HL-60 (cell line): ENCODE measurements at regions not wholly inside any gene's neighbourhood (a gene's known extent, or its start where the extent isn't known, plus 50 kb on each side); places are given as distances from the start of the nearest gene placed in this dataset.

Source experiments
- DNase-seq, 2 experiments: peaks; one replicate each; pipeline ENCODE4 v3.0.0-alpha.2; 2010 to 2020; ENCODE audit warnings: low read depth in 1 of 2, low spot score in 1 of 2
- H3K27ac ChIP-seq: fragments of 250-450 bp; sonication (Bioruptor Pico); replicated peaks from 2 replicates; pipeline ENCODE4 v1.5.1; 2020; ENCODE audit warnings: mild to moderate bottlenecking, moderate library complexity
- H3K27me3 ChIP-seq: fragments of 250-450 bp; sonication (Bioruptor Pico); 2 replicates; pipeline ENCODE4 v1.5.1; 2021; ENCODE audit warnings: mild to moderate bottlenecking, moderate library complexity; ENCODE audit not compliant: insufficient read depth, poor library complexity, severe bottlenecking
- H3K4me3 ChIP-seq: replicated peaks from 2 replicates; pipeline ENCODE4 v1.5.1; 2011; ENCODE audit warnings: mild to moderate bottlenecking, control low read depth, low read length; ENCODE audit not compliant: insufficient read depth
- GABPA ChIP-seq: IDR thresholded peaks from 2 replicates; pipeline ENCODE4 v1.6.1; 2012; ENCODE audit warnings: low read depth
- POLR2AphosphoS5 ChIP-seq: IDR thresholded peaks from 2 replicates; pipeline ENCODE4 v1.6.1; 2012; ENCODE audit warnings: low read depth
- SPI1 ChIP-seq: IDR thresholded peaks from 2 replicates; pipeline ENCODE4 v1.6.1; 2012; ENCODE audit warnings: low read depth, mild to moderate bottlenecking, borderline replicate concordance
- TF ChIP-seq, protein P1 (sequence below): IDR thresholded peaks from 2 replicates; pipeline ENCODE4 v1.6.1; 2012; ENCODE audit warnings: low read depth; ENCODE audit not compliant: insufficient replicate concordance
- TF ChIP-seq, protein P2 (sequence below): IDR thresholded peaks from one replicate; pipeline ENCODE4 v1.5.1; 2011; ENCODE audit warnings: low read length, control low read depth, inconsistent platforms; ENCODE audit not compliant: insufficient read depth

DNA sequence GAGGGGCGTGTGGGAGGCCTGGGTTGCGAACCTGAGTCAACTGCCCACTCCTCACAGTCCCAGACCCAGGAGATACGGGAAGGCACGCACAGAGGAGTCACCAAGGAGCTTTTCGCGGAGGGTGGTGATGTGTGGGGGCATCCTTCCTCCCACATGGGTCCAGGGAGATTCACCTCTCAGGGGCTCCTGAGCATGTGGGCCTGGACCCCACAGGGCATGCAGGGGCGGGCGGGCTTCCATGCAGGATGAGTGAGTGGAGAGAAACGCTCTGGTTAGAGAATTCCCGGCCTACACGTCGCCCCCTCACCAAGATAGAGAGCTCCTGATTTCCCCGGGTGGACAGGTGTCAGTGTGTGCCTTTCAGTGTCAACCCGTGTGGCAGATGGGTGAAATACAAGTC, 641.7 kb upstream of the FZD8 start:
- H3K27ac ChIP-seq: no peak overlapping the region
- TF ChIP-seq POLR2AphosphoS5: no peak
- TF ChIP-seq SPI1: no peak
- TF ChIP-seq, protein P1, sequence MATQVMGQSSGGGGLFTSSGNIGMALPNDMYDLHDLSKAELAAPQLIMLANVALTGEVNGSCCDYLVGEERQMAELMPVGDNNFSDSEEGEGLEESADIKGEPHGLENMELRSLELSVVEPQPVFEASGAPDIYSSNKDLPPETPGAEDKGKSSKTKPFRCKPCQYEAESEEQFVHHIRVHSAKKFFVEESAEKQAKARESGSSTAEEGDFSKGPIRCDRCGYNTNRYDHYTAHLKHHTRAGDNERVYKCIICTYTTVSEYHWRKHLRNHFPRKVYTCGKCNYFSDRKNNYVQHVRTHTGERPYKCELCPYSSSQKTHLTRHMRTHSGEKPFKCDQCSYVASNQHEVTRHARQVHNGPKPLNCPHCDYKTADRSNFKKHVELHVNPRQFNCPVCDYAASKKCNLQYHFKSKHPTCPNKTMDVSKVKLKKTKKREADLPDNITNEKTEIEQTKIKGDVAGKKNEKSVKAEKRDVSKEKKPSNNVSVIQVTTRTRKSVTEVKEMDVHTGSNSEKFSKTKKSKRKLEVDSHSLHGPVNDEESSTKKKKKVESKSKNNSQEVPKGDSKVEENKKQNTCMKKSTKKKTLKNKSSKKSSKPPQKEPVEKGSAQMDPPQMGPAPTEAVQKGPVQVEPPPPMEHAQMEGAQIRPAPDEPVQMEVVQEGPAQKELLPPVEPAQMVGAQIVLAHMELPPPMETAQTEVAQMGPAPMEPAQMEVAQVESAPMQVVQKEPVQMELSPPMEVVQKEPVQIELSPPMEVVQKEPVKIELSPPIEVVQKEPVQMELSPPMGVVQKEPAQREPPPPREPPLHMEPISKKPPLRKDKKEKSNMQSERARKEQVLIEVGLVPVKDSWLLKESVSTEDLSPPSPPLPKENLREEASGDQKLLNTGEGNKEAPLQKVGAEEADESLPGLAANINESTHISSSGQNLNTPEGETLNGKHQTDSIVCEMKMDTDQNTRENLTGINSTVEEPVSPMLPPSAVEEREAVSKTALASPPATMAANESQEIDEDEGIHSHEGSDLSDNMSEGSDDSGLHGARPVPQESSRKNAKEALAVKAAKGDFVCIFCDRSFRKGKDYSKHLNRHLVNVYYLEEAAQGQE: no peak
- TF ChIP-seq, protein P2, sequence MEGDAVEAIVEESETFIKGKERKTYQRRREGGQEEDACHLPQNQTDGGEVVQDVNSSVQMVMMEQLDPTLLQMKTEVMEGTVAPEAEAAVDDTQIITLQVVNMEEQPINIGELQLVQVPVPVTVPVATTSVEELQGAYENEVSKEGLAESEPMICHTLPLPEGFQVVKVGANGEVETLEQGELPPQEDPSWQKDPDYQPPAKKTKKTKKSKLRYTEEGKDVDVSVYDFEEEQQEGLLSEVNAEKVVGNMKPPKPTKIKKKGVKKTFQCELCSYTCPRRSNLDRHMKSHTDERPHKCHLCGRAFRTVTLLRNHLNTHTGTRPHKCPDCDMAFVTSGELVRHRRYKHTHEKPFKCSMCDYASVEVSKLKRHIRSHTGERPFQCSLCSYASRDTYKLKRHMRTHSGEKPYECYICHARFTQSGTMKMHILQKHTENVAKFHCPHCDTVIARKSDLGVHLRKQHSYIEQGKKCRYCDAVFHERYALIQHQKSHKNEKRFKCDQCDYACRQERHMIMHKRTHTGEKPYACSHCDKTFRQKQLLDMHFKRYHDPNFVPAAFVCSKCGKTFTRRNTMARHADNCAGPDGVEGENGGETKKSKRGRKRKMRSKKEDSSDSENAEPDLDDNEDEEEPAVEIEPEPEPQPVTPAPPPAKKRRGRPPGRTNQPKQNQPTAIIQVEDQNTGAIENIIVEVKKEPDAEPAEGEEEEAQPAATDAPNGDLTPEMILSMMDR: no peak
- TF ChIP-seq GABPA: no peak
- no peak for DNase-seq
- no peak overlapping the region for H3K4me3 ChIP-seq
- H3K27me3 ChIP-seq: no peaks in the 10 kb centered on the region

DNA sequence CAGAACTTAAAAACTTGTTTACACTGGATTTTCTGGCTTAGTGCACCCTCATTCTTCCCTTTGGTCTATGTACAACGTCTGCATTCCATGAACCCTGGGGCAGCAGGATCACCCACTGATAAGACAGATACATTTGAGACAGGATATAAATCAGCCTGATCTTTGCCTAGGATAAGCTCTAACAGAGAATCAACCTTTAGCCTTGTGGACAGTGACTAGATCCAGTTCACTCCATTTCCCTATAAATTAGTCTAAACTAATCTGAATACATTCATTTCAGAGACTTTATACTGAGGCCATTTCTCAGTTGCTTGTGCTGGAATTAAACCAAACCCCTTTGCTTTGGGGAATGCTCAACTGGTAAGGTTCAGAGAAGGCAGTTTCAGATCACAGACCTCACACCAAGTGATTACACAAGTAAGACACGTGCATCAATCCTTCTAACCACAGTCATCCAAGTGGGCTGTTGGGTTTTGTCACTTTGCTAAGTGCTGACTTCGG, 639.8 kb upstream of the FZD8 start:
- H3K4me3 ChIP-seq: no peak overlapping the region
- no peak for DNase-seq
- no peak overlapping the region for H3K27ac ChIP-seq
- no peak for TF ChIP-seq SPI1
- no peak for TF ChIP-seq GABPA
- TF ChIP-seq, protein P2: no peak
- no peak for TF ChIP-seq POLR2AphosphoS5
- TF ChIP-seq, protein P1: no peak
- H3K27me3 ChIP-seq: no peaks in the 10 kb centered on the region

DNA sequence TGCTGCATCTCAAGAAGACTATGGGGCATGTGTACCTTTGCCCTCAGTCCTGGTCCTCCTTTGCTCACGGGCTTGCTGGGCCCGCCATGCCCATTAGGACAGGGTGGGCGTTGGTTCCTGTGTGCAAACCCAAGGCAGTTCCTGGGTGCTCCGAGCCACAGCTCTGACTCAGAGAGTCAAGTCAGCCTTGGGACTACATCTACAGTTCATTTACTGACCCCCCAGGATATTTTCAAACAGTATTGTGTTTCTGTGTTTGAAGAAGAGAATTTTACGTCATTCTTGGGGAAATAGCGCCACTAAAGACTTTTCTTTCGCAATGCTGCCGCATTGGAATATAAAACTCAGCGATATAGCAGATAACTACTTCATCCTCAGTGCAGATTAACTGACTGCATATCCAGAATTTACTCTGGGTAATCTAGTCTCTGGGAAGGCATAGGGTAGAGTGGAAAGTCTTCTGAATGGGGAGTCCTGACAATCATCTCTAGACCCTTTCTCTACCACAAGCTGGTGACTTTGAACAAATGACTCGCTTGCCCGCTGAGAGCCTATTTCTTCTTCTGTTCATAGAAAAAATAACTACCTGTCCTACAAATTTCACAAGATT, 638.9 kb upstream of the FZD8 start:
- no peak overlapping the region for H3K4me3 ChIP-seq
- H3K27ac ChIP-seq: no peak overlapping the region
- TF ChIP-seq, protein P1: no peak
- TF ChIP-seq SPI1 (no peak), GABPA (no peak), POLR2AphosphoS5 (no peak)
- TF ChIP-seq, protein P2: no peak
- no peaks in the 10 kb centered on the region for H3K27me3 ChIP-seq
- no peak for DNase-seq
